ENCODE measurements at regions not wholly inside any gene's neighbourhood (a gene's known extent, or its start where the extent isn't known, plus 50 kb on each side); places are given as distances from the start of the nearest gene placed in this dataset.

DNA sequence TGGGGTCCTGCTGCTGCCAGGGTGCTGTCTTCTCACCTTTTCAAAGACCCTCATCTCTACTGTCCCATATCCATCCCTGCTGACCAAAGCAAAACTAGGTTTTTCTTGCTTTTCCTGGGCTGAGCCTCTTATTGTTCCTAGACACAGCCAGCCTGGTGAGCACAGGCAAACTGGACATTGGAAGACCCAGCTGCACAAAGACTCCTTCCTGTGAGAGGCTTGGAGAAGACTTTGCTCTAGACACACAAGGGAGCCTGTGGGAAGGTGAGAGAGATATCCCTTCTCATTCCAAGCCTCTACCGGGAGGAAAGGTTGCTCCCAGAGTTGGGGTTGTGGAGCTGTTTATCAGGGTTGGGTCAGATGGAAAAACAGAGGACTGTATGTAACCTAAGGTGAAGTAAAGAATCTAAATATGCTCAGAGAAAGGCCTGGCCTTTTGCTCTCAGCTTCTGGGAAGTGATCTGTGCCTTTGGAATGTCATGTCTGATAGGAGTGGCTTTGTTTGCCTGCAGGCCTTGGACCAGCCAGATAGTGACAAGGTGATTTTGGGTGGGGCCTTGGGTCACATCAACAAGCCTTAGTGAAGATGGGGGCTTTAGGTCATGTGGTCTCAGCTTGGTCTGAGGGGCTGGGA, 87.6 kb upstream of the RUNX1 start:
- TF ChIP-seq, protein P1, sequence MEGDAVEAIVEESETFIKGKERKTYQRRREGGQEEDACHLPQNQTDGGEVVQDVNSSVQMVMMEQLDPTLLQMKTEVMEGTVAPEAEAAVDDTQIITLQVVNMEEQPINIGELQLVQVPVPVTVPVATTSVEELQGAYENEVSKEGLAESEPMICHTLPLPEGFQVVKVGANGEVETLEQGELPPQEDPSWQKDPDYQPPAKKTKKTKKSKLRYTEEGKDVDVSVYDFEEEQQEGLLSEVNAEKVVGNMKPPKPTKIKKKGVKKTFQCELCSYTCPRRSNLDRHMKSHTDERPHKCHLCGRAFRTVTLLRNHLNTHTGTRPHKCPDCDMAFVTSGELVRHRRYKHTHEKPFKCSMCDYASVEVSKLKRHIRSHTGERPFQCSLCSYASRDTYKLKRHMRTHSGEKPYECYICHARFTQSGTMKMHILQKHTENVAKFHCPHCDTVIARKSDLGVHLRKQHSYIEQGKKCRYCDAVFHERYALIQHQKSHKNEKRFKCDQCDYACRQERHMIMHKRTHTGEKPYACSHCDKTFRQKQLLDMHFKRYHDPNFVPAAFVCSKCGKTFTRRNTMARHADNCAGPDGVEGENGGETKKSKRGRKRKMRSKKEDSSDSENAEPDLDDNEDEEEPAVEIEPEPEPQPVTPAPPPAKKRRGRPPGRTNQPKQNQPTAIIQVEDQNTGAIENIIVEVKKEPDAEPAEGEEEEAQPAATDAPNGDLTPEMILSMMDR (conservative IDR thresholded peaks at IDR 0.05; ENCODE audit: low read length) = no peak
- no peak for TF ChIP-seq EZH2phosphoT487 (IDR thresholded peaks at IDR 0.05; ENCODE audit: borderline replicate concordance, low read depth, low read length)

Data from OCI-LY7 (cell line).